Activated CD4-positive, alpha-beta T cell treated with anti-CD3 and anti-CD28 coated beads for 36 hours (primary cell): ENCODE measurements at regions not wholly inside any gene's neighbourhood (a gene's known extent, or its start where the extent isn't known, plus 50 kb on each side); places are given as distances from the start of the nearest gene placed in this dataset.

ENCODE experiments used
- ATAC-seq: fragments of 200-7000 bp; cut with Tn5 transposase; one replicate; pipeline ENCODE4 v1.10.0; 2021; ENCODE audit warnings: mild to moderate bottlenecking, moderate library complexity
- CTCF ChIA-PET: fragments of 350-600 bp; sonication (Branson Sonifier 250); formaldehyde crosslinking; loops from one replicate; lab custom pipeline; 2021; ENCODE audit warnings: antibody characterized with exemption; lab: Charles Lee
- POLR2A ChIA-PET: fragments of 350-600 bp; sonication (Branson Sonifier 250); formaldehyde crosslinking; loops from one replicate; lab custom pipeline; 2021; ENCODE audit warnings: antibody characterized with exemption, inconsistent platforms; lab: Charles Lee
- DNase-seq: peaks from one replicate; pipeline ENCODE4 v3.0.0-alpha.2; 2020
- H3K27ac Mint-ChIP-seq: one replicate; pipeline ENCODE4 v1.8.0; 2021; ENCODE audit warnings: mixed read lengths
- H3K27me3 Mint-ChIP-seq: one replicate; pipeline ENCODE4 v1.8.0; 2021; ENCODE audit warnings: mixed read lengths
- H3K36me3 Mint-ChIP-seq: one replicate; pipeline ENCODE4 v1.8.0; 2021; ENCODE audit warnings: low read depth, mixed read lengths
- H3K4me1 Mint-ChIP-seq: one replicate; pipeline ENCODE4 v1.8.0; 2021; ENCODE audit warnings: mixed read lengths
- H3K4me3 Mint-ChIP-seq: one replicate; pipeline ENCODE4 v1.8.0; 2021; ENCODE audit warnings: mild to moderate bottlenecking, moderate library complexity, mixed read lengths
- H3K9me3 Mint-ChIP-seq: one replicate; pipeline ENCODE4 v1.8.0; 2021; ENCODE audit warnings: low read depth, mixed read lengths
- intact Hi-C, 2 experiments: fragments of 100-400 bp; cut with DNase I in 1 of 2; cut with micrococcal nuclease in 1 of 2; formaldehyde crosslinking; loops; one replicate each; pipeline versions ENCODE4 v1.14.2 to v1.15.1; 2022 to 2024; cut with DNase I, micrococcal nuclease

DNA sequence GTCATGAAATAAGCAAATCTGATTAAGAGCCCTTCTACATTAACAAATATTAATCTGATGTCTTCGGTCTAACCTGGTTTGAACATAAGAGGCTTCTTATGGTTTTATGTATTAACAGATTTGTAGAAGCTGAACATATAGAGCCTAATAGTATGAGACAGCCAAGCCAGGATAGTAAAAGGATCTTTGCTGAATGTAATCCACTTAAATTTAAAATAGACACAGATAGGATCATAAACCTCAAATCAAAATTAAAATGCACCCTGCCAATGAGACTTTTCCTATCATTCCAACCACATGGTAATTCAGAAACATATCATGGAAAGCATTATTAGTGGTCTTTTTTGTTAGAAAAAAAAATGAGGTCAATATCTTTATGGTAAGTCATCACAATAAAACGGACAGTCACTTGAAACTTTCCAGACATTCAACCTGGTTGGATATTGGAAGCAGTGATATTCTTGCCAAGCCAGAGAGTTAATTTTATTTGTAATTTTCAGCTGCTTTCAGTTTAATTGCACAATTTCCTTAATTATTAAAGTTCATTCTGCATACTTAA lies 606.9 kb upstream of the SALL1 start:
- DNase-seq (no peak), ATAC-seq (no peak)
- ChIA-PET CTCF (interaction anchor here (1.3 kb wide), 1 partner anchor 11 kb away, joined by 3 read pairs; no protein-coding TSS in a partner anchor), POLR2A (no interaction called here)
- intact Hi-C loops, result no loop called here
- no peak overlapping the region for H3K4me3 Mint-ChIP-seq
- H3K36me3 Mint-ChIP-seq, result no peaks in the 10 kb centered on the region
- no peaks in the 10 kb centered on the region for H3K4me1 Mint-ChIP-seq
- peaks cover 11% of the 10 kb centered on the region for H3K27me3 Mint-ChIP-seq
- H3K27ac Mint-ChIP-seq, result no peak overlapping the region
- H3K9me3 Mint-ChIP-seq, result peaks cover 4% of the 10 kb centered on the region

DNA sequence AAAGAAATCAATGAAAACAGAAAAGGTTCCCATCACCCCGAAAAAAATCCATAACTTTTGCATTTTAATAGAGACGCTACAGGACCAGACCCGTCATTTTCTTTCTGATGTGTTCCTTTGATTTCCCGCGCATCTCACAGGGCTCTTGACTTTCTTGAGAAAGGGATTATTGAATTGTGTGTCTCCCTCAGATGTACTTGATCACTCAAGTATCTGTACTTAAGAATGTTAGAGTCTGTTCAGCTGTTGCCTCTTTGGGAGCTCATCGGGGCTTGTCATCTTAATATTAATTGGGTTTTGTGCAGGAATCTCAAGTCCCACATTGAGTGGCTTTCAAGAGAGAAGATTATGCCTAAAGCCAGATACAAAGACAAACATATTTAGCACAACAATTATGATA lies 606.4 kb upstream of the SALL1 start:
- H3K27ac Mint-ChIP-seq, result no peak overlapping the region
- no peak overlapping the region for H3K4me3 Mint-ChIP-seq
- intact Hi-C loops, result no loop called here
- POLR2A ChIA-PET, result no interaction called here
- peaks cover 11% of the 10 kb centered on the region for H3K27me3 Mint-ChIP-seq
- H3K9me3 Mint-ChIP-seq, result peaks cover 4% of the 10 kb centered on the region
- no peaks in the 10 kb centered on the region for H3K36me3 Mint-ChIP-seq
- H3K4me1 Mint-ChIP-seq, result no peaks in the 10 kb centered on the region
- ATAC-seq, result no peak
- no peak for DNase-seq
- CTCF ChIA-PET, result interaction anchor here (1.3 kb wide), 1 partner anchor 11 kb away, joined by 3 read pairs; no protein-coding TSS in a partner anchor

DNA sequence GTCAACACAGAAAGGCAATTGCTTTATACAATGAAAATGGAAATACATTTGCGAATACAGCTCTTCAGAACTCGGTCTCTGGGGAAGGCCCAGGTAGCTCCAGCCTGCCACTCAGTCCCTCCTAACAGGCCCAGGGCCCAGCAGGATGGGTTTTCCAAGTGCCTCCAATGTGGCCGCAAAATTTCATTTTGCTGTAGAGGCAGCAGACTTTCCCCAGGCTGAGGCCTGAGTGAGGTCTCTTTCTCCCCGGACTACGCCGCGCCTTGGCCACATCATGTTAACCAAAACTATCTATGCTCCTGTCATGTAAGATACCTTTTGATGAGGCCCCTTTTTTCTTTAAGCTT lies 606.0 kb upstream of the SALL1 start:
- ATAC-seq, result no peak
- H3K4me3 Mint-ChIP-seq, result no peak overlapping the region

GRCh38 chr16:51756447-51757123 lies 605.5 kb upstream of the SALL1 start:
- Mint-ChIP-seq H3K27ac (no peak overlapping the region), H3K9me3 (peaks cover 4% of the 10 kb centered on the region), H3K27me3 (peaks cover 5% of the 10 kb centered on the region), H3K4me3 (no peak overlapping the region), H3K36me3 (no peaks in the 10 kb centered on the region), H3K4me1 (no peaks in the 10 kb centered on the region)
- no peak for DNase-seq
- CTCF ChIA-PET, result no interaction called here
- no peak for ATAC-seq
- intact Hi-C loops, result no loop called here
- POLR2A ChIA-PET, result no interaction called here

More for the DNA sequence above, 606.0 kb upstream of the SALL1 start:
- ChIA-PET POLR2A (no interaction called here), CTCF (interaction anchor here (1.3 kb wide), 1 partner anchor 12 kb away, joined by 3 read pairs; no protein-coding TSS in a partner anchor)
- H3K27me3 Mint-ChIP-seq, result peaks cover 9% of the 10 kb centered on the region
- intact Hi-C loops, result no loop called here
- H3K9me3 Mint-ChIP-seq, result peaks cover 4% of the 10 kb centered on the region
- no peak for DNase-seq
- no peaks in the 10 kb centered on the region for H3K36me3 Mint-ChIP-seq
- H3K4me1 Mint-ChIP-seq, result no peaks in the 10 kb centered on the region
- H3K27ac Mint-ChIP-seq, result no peak overlapping the region

DNA sequence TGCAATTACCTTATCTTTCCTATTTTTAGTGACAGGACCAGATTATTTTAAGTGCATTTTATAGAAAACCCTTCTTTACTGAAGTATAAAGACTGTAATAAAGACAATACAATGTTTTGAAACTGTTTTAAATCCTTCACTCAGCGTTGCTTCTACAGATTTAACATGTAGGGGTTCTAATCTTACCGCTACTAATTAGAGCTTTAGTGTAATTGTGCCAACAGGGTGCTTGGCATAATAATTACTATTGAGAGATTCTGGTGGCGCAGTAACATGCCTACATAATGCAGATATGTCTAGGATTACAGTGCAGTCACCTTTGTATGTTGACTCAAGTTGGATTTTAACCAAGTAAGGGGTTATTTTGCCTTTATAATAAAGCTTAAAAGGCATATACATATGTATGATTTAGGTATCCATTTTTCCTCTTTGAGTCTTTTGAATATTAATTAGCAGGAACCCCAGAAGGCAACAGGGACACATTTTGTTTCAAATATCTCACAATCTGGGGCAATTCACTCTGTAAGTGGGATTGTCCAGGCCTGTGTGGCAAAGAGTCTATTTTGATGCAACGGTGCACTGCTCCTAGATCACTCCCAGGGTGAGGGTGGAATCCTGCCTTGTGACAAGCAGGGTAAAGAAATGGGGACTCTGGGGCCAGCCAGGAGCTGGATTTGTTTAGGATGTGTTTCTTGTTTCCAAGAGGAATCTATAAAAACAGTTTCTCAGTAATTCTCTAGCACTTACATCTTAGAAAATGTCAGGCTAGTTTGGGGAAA lies 604.7 kb upstream of the SALL1 start:
- no peaks in the 10 kb centered on the region for H3K4me1 Mint-ChIP-seq
- DNase-seq, result no peak
- ChIA-PET POLR2A (no interaction called here), CTCF (no interaction called here)
- intact Hi-C loops, result no loop called here
- H3K27me3 Mint-ChIP-seq, result peaks cover 4% of the 10 kb centered on the region
- no peak overlapping the region for H3K4me3 Mint-ChIP-seq
- no peak for ATAC-seq
- no peak overlapping the region for H3K27ac Mint-ChIP-seq
- H3K9me3 Mint-ChIP-seq, result peaks cover 4% of the 10 kb centered on the region
- H3K36me3 Mint-ChIP-seq, result no peaks in the 10 kb centered on the region

GRCh38 chr16:51755039-51755501 lies 604.0 kb upstream of the SALL1 start:
- ATAC-seq (no peak), DNase-seq (no peak)
- CTCF ChIA-PET, result no interaction called here
- POLR2A ChIA-PET, result no interaction called here
- H3K36me3 Mint-ChIP-seq, result no peaks in the 10 kb centered on the region
- intact Hi-C loops, result no loop called here
- H3K4me1 Mint-ChIP-seq, result no peaks in the 10 kb centered on the region
- H3K27ac Mint-ChIP-seq, result no peak overlapping the region
- H3K9me3 Mint-ChIP-seq, result peaks cover 4% of the 10 kb centered on the region
- peaks cover 4% of the 10 kb centered on the region for H3K27me3 Mint-ChIP-seq
- H3K4me3 Mint-ChIP-seq, result no peak overlapping the region

DNA sequence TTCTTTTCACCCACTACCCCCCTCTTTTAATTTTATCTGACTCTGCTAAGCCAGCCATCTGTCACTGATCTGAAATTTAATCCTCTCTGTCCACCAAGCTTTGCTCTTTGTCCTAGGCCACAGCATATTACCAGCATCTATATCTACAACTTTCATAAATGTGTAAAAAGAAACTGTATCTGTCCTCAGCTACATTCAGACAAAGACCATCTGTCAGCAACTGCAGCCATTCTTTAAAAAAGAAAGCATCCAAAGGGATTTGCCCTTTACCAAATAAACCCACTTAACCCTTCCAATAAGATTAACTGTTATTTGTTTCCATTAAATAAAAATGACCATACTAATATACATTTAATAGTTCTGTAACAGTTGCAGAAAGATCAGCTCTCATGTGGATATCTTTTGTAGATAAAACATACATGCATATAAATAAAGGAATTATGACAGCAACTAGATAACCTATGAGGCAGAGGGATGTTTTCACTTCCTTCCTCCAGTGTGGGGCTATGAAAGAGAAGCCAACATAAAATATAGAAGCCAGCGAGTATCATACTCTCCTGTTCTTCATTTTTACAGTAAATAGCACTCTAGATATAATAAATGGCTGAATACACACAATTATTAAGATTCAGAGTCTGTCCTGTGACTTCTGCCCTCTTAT lies 602.5 kb upstream of the SALL1 start:
- ChIA-PET POLR2A (no interaction called here), CTCF (no interaction called here)
- ATAC-seq (no peak), DNase-seq (no peak)
- Mint-ChIP-seq H3K4me3 (no peak overlapping the region), H3K27me3 (peaks cover 4% of the 10 kb centered on the region), H3K4me1 (no peaks in the 10 kb centered on the region), H3K36me3 (no peaks in the 10 kb centered on the region), H3K27ac (no peak overlapping the region), H3K9me3 (peaks cover 4% of the 10 kb centered on the region)
- intact Hi-C loops, result no loop called here

GRCh38 chr16:51752438-51752995 lies 601.4 kb upstream of the SALL1 start:
- Mint-ChIP-seq H3K4me3 (no peak overlapping the region), H3K27me3 (peaks cover 4% of the 10 kb centered on the region), H3K9me3 (peaks cover 4% of the 10 kb centered on the region), H3K27ac (no peak overlapping the region), H3K36me3 (no peaks in the 10 kb centered on the region), H3K4me1 (no peaks in the 10 kb centered on the region)
- intact Hi-C loops, result no loop called here
- ChIA-PET CTCF (no interaction called here), POLR2A (no interaction called here)
- no peak for ATAC-seq
- DNase-seq, result no peak

DNA sequence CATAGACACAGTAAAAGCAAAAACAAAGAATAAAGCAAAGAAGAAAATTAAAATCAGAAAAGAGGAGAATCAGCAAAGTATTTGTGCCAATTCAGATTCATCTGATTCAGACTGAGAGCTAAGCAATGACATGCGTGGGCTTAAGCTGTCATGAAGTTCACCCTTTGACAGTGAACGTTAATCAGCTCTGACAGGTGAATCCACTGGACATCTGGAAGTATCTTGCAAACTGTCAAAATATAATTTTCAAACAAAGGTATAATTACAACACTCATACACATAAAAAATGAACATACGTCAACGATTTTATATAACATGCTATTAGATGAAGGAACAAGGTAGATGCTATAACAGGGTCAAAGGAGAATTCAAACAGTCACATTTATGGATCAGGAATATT lies 596.3 kb upstream of the SALL1 start:
- intact Hi-C loops, result no loop called here
- H3K4me1 Mint-ChIP-seq, result no peaks in the 10 kb centered on the region
- DNase-seq (no peak), ATAC-seq (no peak)
- CTCF ChIA-PET, result no interaction called here
- H3K9me3 Mint-ChIP-seq, result peaks cover 7% of the 10 kb centered on the region
- H3K4me3 Mint-ChIP-seq, result no peak overlapping the region
- H3K36me3 Mint-ChIP-seq, result no peaks in the 10 kb centered on the region
- H3K27me3 Mint-ChIP-seq, result no peaks in the 10 kb centered on the region
- POLR2A ChIA-PET, result no interaction called here
- no peak overlapping the region for H3K27ac Mint-ChIP-seq

- CTCF ChIA-PET, result no interaction called here
- intact Hi-C loops, result no loop called here
- no peak overlapping the region for H3K27ac Mint-ChIP-seq
- H3K4me3 Mint-ChIP-seq, result no peak overlapping the region
- POLR2A ChIA-PET, result no interaction called here
- H3K27me3 Mint-ChIP-seq, result no peaks in the 10 kb centered on the region
- H3K4me1 Mint-ChIP-seq, result no peaks in the 10 kb centered on the region
- ATAC-seq, result no peak
- no peaks in the 10 kb centered on the region for H3K36me3 Mint-ChIP-seq
- peaks cover 6% of the 10 kb centered on the region for H3K9me3 Mint-ChIP-seq
- no peak for DNase-seq
Observed at GRCh38 chr16:51734220-51734619, 583.1 kb upstream of the SALL1 start.

DNA sequence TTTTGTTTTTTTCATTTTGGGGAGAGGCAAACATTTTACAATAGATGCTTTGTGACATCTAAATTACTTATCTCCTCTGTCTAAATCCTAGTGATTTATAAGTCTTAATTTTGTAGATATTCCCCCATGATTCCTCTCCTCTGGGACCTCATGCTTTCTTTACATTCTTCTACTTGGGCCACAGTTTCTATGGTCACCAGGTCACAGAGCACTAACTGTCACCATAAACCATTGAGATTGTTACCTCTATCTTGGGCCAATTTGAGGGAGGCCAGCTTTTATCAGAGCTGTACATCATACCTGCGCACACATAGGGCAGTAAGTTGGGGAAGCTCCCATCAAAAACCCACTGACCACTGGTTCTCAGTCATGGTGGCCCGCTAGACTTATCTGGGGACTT lies 582.1 kb upstream of the SALL1 start:
- DNase-seq (no peak), ATAC-seq (no peak)
- intact Hi-C loops, result no loop called here
- H3K4me1 Mint-ChIP-seq, result no peaks in the 10 kb centered on the region
- H3K27ac Mint-ChIP-seq, result no peak overlapping the region
- ChIA-PET CTCF (no interaction called here), POLR2A (no interaction called here)
- H3K9me3 Mint-ChIP-seq, result peaks cover 3% of the 10 kb centered on the region
- no peak overlapping the region for H3K4me3 Mint-ChIP-seq
- H3K27me3 Mint-ChIP-seq, result no peaks in the 10 kb centered on the region
- H3K36me3 Mint-ChIP-seq, result no peaks in the 10 kb centered on the region
